GM18520 (cell line): ENCODE measurements at regions not wholly inside any gene's neighbourhood (a gene's known extent, or its start where the extent isn't known, plus 50 kb on each side); places are given as distances from the start of the nearest gene placed in this dataset.
A peak's percentile ranks its signal among the peaks of the same experiment; 100 is the strongest.
"Not testable (repeated sequence)": the region's sequence is repeated elsewhere in the genome, so short reads cannot be mapped to it uniquely, and the experiment has no call there.

Source experiments
- ATAC-seq: cut with Tn5 transposase; IDR thresholded peaks from one replicate; pipeline ENCODE4 v1.9.1; 2021; ENCODE audit not compliant: unreplicated experiment

DNA sequence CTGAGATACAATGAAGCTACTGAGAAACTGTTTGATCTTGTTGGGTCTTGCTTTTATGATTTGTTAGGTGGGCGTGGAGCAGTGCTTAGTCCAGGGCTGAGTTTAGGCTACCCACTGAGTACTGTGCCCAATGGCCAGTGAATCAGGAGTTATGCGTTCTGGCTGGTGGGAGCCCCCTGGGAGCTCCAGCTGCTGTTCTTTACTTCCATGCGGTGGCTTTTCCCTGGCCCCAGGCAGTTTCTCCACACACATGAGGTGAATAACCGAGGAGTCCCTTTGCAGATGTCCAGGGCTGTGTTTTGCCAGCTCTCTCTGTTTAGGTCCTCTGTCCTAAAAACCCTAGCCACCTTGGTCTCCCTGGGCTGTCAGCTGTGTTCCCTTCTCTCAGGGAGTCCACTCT is 106.5 kb downstream of the KLF13 start:
- ATAC-seq, result no peak

DNA sequence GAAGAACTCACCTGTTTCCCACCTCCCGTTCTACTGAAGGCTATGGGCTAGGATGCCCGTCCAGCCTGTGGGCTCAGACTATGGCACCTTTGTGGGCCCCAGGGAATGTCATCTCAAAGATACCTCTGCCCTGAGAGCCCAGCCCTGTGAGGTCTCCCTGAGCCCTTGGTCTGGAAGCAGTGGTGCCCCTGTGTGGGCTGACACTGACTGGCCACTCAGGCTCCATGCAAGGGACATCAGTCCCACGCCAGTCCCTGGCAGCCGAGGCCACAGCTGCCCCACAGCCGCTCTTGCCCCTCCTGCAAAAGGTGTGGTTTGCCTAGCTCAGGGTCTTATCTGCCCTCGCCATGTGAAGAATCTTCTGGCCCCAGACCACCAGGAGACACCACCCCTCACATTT is 106.9 kb downstream of the KLF13 start:
- no peak for ATAC-seq

DNA sequence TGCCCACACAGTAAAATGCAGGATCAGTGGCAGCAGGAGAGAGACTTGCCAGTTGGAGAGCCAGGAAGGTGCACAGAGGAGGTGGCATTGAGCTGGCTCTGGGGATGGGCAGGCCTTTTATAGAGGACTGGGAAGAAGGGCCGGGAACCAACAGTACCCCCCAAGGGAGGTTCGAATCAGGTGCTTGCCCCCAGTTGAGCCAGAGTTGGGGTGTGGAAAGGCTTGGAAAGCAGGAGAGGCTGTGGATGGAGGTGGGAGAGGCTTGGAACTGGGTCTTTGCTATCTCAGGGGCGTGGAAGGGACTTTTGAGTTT is 107.6 kb downstream of the KLF13 start:
- ATAC-seq, result no peak

DNA sequence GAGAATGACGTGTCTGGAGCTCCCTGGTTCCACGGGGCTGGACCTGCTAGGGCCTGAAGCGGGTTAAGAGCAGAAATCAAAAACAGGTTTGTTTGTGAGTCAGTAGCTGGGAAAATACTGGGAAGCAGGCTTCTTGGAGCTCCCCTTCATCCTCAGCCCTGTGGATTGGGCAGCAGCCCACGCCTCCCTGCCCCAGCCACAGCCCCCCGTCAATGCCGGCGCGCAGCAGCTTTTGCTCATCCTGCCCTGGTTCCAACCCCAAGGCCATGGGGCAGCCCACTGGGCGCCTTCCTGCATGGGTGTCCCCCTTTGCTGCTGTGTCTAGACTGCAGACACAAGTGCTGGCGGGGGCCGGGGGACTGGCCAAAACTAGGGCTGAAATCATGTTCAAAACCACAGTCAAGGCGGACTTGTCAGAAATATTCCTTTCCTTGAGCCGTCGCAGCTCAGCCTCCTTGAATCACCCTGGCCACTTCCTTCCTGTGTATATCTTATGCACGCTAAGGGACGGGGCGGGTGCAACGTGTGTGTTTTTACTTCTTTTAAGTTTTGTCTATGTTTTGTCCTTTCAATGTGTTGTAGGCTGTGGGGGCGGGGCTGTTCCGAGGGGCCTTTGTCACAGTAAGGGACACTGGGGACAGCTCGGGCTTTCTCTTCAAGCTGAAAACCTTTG is 108.1 kb downstream of the KLF13 start:
- ATAC-seq, result peak; percentile 22

DNA sequence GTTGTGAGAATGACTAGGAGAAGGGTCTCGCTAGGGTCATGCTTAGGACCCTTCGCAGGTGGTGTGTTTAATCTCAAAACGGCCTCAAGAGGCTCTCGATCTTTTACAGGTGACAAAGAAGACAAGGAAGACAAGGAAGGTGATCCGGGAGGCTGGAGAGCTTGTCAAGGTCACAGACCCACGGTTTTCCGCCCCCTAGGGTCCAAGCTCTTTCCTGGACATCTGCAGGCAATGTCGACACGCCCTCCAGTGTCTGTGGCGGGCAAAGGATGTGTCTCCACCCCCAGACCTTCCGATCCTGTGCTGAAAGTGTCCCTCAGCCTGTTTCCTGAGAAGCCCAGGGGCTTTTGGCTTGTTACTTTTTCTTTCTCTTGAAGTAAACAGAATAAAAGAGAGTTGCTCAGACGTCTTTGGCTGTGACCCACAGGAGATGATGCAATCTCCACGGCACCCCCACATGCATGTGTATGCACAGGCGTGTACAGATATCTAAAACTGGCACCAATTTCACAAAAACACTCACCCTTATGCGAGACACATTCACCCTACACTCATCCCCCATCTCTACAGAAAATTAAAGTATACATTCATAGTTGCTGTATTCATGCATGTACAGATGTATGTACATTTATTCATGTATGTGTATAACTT is 108.8 kb downstream of the KLF13 start:
- ATAC-seq, result peak; percentile 46

DNA sequence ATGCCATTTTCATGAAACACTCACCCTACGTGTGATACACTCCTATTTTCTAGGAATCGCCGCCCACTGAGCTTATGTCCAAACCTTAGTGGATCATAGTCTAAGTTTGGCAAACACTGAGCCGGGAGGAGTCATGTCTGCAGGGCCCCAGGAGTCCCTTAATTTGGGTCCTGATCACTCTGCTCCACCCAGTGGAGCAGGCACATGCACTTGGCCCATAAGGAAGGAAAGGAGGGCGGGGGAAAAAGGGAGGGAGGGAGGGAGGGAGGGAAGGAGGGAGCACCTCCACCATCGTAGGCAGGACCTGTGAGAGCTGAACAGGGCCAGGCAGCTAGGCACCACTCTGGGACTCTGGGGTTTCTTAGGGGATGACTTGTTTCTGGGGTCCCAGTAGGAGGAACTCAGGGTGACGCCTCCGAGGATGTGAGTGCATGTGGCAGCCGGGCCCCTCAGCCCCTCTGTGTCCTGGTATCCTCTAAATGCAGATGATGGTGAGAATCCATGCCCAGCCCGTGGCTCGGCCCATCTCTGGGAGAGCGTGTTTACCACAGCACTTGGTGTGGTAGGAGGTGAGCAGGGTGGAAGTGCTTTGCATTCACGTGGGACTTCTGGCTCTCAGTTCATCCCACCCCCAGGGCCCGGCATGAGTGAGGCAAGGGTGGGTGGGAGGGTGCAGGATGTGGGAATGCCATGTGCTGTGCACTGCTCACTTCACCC is 109.4 kb downstream of the KLF13 start:
- ATAC-seq, result no peak

DNA sequence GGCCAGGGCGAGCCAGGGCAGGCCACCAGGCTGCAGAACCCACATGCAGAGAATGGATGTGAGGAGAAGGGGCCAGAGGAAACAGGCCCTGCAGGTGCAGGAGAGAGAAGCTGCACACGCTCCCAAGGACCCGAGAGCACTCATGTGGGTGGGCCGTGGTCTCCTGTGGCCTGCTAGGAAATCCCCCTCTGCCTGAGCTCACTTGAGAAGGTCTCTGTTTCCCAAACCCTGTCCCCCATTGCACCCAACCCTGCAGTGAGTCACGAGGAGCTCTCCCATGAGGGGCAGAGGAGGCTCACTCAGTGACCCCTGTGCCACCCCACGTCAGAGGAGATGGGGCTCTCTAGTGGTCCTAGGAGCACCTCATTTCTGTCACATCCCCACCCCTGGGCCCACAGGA is 111.1 kb downstream of the KLF13 start:
- ATAC-seq, result no peak

DNA sequence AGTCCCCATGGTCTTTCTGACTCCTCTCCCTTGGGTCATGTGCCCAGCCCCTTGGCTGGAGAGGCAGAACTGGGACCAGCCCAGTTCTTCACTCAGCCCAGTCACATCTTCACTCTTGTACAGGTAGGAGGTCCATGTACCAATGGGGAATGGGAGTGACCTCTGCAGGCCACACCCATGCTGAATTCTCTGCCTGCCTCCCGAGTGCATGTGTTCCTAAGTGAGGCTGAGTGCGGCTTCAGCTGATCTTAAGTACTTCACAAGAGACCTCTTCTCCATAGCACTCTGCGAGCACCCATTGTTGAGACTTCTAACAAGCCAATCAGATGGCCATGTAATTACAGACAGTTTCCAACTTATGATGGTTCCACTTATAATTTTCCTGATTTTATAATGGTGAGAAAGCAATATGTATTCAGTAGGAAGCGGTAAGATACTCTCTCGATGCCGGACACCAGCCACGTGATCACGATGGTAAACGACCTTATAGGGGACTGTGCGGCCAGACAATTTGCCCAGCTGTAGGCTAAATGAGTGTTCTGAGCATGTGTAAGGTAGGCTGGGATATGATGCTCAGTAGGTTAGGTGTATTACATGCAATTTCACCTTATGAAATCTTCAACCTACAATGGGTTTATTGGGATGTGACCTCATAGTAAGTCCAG is 112.1 kb downstream of the KLF13 start:
- ATAC-seq, result no peak

DNA sequence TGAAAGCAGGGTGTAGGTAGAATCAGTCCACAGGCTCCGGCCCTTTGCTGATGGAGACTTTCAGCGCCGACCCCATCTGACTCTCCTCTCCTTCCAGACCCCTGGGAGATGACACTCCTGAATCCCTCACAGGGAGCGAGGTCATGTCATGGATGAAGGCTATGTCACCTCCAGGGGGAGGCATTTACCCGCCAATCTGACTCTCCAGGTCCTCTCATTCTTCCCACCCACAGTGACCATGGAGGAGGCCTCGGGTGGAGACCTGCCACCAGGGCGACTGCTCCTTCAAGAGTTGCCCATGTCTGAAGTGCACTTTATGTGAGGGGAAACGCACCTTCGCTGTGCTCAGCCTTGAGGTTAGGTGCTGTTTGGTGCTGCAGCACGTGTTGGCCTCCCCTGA is 112.7 kb downstream of the KLF13 start:
- ATAC-seq, result no peak

DNA sequence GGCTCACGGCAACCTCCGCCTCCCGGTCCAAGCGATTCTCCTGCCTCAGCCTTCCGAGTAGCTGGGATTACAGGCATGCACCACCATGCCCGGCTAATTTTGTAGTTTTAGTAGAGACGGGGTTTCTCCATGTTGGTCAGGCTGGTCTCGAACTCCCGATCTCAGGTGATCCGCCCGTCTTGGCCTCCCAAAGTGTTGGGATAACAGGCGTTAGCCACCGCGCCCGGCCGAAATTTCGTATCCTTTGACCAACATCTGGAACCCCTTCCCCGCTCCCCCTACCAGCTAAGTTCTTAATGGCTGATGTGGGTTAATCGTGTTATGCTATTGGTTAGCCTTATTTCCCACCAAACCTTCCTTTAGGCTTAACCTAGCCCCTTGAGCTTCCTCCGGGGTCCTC is 113.6 kb downstream of the KLF13 start:
- not testable (repeated sequence) for ATAC-seq

DNA sequence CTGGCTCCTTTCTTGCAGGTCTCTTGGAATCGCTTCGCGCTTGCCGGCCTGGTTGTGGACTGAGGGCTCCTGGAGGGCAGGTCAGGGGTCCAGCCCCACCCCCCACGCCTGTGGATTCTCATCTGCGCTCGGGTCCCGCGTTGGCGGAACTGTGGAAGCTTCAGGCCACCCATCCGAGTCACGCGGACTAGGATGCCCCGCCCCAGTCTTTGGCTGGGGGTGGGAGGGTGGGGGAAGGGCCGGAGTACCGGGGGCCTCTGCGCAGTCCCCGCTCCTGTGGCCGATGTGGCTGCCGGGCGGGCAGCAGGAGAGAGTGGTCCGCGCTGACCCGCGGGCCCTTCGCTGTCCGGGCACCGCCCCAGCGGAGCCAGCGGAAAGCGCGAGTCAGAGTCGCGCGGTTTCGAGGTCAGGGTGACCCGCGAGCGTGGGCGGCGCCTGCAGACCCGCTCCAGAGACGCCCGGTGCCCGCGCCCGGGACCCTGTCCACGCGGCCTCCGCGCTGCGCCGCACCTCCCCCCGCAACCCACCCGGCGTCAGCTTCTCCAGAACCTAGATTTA is 114.2 kb downstream of the KLF13 start:
- ATAC-seq, result no peak

DNA sequence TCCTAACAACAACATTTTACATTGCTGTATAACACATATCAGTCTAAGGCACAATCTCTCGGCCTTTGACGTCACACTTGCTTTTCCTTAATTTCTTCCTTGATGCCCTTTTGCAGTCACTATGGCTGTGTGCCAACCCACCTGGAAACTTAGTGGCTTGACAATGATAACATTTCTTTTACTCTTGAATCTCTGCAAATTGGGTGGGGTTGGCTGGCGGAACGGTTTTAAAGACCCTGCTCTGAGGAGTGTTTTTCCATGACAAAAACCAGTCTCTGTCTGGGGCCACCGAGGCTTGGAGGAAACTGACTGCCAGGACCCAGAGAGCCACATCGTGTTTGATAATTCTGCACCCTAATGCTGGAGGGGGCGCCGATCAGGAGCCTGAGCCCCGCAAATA is 115.6 kb downstream of the KLF13 start:
- no peak for ATAC-seq

DNA sequence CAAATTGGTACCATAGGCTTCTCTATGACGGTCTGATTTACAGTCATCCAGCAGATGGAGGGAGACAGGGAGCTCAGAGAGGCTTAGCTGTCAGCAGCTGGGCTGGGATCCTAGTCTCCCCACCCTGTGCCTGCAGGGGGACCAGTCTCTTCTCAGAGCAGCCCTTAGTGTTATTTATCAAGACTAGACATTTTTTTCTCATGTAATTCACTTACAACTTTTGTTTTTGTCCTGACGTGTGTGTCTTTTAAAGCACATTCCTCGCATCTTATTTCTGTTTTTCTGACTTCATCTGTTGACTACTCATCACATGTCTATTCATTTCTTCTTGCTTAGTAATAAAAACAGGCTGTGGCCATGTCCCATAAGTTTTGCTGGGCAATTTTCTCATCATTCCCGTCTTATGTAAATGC is 116.1 kb downstream of the KLF13 start:
- ATAC-seq, result no peak

DNA sequence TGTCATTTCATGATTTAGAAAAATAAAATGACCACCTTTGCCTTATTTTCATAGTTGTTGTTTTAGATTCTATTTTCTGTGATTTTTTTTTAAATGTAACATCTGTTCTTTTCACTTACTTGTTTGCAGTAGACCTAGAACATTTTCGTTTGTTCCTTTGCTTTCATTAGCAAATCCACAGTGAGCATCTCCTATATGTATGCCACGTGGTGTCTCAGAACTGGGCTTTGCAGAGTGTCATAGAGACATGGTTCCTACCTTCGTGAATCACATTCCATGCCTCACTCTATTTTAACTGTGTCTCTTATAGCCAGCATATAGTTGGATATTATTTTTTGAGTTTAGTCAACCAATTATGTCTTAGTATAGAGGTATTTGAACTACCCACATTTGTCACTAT is 118.2 kb downstream of the KLF13 start:
- ATAC-seq, result no peak

DNA sequence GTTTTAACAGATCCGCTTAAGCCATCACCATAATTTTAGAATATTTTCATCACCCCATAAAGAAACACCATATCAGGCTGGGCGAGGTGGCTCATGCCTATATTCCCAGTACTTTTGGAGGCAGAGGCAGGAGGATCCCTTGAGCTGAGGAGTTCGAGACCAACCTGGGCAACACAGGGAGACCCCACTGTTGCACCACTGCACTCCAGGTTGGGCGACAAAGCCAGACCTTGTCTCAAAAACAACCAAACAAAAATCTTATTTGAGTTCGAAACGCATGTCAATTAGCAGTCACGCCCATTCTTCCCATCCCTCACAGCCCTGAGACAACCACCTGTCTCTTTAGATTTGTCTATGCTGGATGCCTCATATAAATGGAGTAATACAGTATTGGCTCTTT is 119.9 kb downstream of the KLF13 start:
- no peak for ATAC-seq

DNA sequence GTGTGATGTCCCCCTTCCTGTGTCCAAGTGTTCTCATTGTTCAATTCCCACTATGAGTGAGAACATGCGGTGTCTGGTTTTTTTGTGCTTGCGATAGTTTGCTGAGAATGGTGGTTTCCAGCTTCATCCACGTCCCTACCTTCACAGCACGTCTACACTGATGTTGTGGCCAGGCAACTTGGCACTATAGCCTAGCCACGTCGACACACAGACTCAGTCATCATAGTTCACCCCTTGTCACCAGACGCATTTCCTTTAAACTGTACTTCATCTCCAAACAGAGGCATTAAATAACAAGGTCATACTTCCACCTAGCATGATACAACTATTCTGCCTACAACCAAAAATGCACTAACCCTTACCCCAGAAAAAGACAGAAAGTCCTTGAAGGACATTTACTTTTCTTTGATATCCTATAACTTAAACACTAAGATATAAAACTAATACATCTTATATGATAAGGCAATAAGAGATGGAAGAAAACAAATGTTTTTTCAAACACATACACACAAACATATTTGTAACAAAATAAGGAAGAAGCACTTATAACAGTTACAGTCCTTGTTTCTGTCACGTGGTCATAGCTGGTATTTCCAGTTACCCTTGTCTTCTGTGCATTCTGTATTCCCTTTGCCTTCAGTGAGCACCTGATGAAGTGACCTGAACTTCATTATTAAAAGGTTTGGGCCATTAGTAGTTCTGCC is 121.4 kb downstream of the KLF13 start:
- no peak for ATAC-seq

DNA sequence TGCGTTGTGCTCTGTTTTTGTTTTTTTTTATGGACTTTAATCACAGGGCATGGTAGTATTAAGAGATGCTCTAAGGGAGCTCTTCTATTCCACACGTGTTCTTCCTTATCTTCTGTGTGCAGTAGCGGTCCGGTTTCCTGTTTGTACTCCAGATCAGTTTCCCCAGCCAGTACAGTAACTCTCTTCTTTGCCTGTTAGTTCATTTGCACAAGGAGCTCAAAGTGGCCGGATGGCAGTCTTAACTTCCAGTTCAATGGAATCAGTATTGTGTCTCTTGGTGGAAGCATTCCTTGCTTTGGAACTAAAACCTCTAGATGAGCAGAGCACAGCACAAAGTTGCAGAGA is 122.0 kb downstream of the KLF13 start:
- ATAC-seq, result no peak

DNA sequence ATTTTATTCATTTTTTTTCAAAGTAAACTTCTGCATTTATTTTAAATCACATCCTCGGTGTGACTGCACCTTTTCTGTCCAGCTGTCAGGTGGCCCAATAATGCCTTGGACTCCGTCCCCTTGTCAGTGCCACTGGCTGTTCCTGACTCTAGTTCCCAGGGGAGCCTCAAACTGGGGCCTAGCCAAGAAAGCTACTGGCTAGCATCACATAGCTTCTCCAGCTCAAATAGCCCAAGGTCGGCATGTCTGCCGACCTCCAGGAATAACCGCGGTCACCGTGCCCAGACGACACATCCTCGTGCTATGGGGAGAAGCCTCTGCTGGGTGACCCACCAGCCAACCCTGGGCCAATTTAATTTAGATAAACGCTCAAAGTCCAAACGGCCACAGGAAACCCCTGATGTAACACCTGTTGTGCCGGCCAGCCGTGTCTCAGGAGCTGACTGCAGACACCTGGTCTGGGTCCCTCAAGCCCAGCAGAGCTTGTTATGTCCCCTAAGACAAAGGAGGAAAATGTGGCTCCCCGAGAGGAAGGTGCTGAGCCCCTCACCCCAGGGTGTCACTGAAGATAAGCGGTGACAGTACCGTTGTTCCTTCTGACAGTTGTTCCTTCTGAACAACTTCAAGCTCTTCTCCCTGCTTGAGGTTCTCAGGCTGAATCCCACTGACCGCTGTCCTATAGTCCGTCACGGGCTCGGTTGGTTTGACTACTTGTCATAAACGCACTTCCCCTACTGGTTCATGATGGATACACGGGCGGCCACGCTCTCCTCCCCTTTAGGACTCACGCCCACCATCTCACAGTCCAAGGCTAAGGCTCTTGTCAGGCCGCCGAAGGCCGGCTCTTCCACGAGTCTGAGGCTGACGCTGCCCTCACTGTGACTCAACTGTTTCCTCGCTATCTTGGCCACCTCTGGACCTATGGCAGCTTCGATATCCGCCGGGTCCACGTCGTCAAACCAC is 126.2 kb downstream of the KLF13 start:
- ATAC-seq, result no peak

DNA sequence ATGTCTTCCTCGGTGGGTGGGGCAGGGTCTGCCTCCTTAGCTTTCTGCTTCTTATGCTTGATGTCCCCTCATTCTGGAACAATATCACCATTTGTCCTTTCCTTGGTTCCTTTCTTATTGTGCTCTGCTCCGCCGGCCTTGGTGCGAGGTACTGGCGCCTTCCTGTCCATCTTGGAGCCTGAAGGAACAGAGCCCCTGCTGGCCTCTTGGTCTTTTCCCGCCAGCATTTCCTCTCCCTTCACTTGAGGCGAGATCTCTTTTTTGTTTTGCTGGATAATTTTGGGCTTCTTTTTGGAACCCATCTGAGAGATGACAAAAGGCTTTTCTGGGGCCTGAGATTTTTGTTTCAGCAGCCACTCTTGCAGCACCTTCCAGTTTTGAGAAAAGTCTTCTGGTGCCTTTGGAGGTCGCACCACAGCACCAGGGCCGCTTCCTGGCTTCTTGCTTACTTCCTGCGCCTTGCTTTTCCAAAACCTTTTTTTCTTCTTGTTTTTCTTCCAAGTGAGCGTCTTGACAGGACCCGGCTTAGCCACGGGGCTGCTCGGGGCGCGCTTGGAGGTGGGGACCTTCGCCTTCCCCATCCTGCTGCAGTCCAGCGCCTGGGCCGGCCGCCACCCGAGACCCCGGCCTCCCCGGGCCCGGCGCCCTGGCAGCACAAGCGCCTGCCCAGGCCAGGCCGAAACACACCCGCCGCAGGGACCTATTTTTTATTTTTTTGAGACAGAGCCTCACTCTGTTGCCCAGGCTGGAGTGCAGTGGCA is 127.1 kb downstream of the KLF13 start:
- no peak for ATAC-seq
